OCI-M2 (cell line): ENCODE measurements at regions not wholly inside any gene's neighbourhood (a gene's known extent, or its start where the extent isn't known, plus 50 kb on each side); places are given as distances from the start of the nearest gene placed in this dataset.
"Not testable (repeated sequence)": the region's sequence is repeated elsewhere in the genome, so short reads cannot be mapped to it uniquely, and the experiment has no call there.

Source experiments
- DNase-seq: peaks from one replicate; lab custom pipeline; 2025; ENCODE audit not compliant: unreplicated experiment; lab: John Stamatoyannopoulos, UW

GRCh38 chr1:65527190-65527589 lies 106.7 kb downstream of the LEPR start:
- no peak for DNase-seq

- DNase-seq = no peak
Measured at GRCh38 chr1:65527707-65528503, 107.4 kb downstream of the LEPR start.

GRCh38 chr1:65531972-65532570 lies 111.6 kb downstream of the LEPR start:
- no peak for DNase-seq

GRCh38 chr1:65535981-65536380 lies 115.5 kb downstream of the LEPR start:
- DNase-seq = no peak

GRCh38 chr1:65538086-65538485 lies 117.6 kb downstream of the LEPR start:
- DNase-seq = no peak

GRCh38 chr1:65538664-65539063 lies 118.2 kb downstream of the LEPR start:
- no peak for DNase-seq

- peak; percentile 32 for DNase-seq
Measured at GRCh38 chr1:65539266-65540131, 119.0 kb downstream of the LEPR start.

- no peak for DNase-seq
Measured at GRCh38 chr1:65541161-65541560, 120.7 kb downstream of the LEPR start.

- no peak for DNase-seq
Measured at GRCh38 chr1:65541865-65542264, 121.4 kb downstream of the LEPR start.

GRCh38 chr1:65542592-65542991 lies 122.1 kb downstream of the LEPR start:
- DNase-seq = not testable (repeated sequence)

GRCh38 chr1:65550306-65551010 lies 130.0 kb downstream of the LEPR start:
- DNase-seq = not testable (repeated sequence)

- DNase-seq = not testable (repeated sequence)
Measured at GRCh38 chr1:65552484-65552883, 132.0 kb downstream of the LEPR start.

- DNase-seq = not testable (repeated sequence)
Measured at GRCh38 chr1:65554086-65554764, 133.8 kb downstream of the LEPR start.

GRCh38 chr1:65554829-65555228 lies 134.4 kb downstream of the LEPR start:
- DNase-seq = no peak

GRCh38 chr1:65558215-65558614 lies 137.7 kb downstream of the LEPR start:
- no peak for DNase-seq

- DNase-seq = no peak
Measured at GRCh38 chr1:65564493-65564892, 144.0 kb downstream of the LEPR start.

- DNase-seq = no peak
Measured at GRCh38 chr1:65568285-65568684, 147.8 kb downstream of the LEPR start.

GRCh38 chr1:65572701-65573421 lies 152.4 kb downstream of the LEPR start:
- DNase-seq = no peak

GRCh38 chr1:65577278-65577677 lies 156.8 kb downstream of the LEPR start:
- DNase-seq = no peak

GRCh38 chr1:65577982-65578381 lies 157.5 kb downstream of the LEPR start:
- DNase-seq = not testable (repeated sequence)
